ENCODE measurements at regions not wholly inside any gene's neighbourhood (a gene's known extent, or its start where the extent isn't known, plus 50 kb on each side); places are given as distances from the start of the nearest gene placed in this dataset.

- DNase-seq, result no peak
These were observed 399.1 kb downstream of the GXYLT1 start for GRCh38 chr12:41745593-41745992.

- peak; percentile 1 for DNase-seq
These were observed 400.8 kb downstream of the GXYLT1 start for GRCh38 chr12:41743835-41744234.

- DNase-seq, result no peak
These were observed 405.6 kb downstream of the GXYLT1 start for GRCh38 chr12:41739066-41739465.

GRCh38 chr12:41737423-41737822 lies 407.3 kb downstream of the GXYLT1 start:
- no peak for DNase-seq

GRCh38 chr12:41736436-41736835 lies 408.2 kb downstream of the GXYLT1 start:
- DNase-seq, result no peak

- no peak for DNase-seq
These were observed 413.0 kb downstream of the GXYLT1 start for GRCh38 chr12:41731691-41732090.

- DNase-seq, result no peak
These were observed 413.6 kb downstream of the GXYLT1 start for GRCh38 chr12:41731061-41731460.

- DNase-seq, result no peak
These were observed 420.5 kb downstream of the GXYLT1 start for GRCh38 chr12:41724216-41724615.

- DNase-seq, result no peak
These were observed 425.5 kb downstream of the GXYLT1 start for GRCh38 chr12:41719214-41719613.

- DNase-seq, result no peak
These were observed 429.4 kb downstream of the GXYLT1 start for GRCh38 chr12:41715256-41715655.

- peak; percentile 2 for DNase-seq
These were observed 435.0 kb downstream of the GXYLT1 start for GRCh38 chr12:41709463-41710285.

GRCh38 chr12:41709012-41709411 lies 435.7 kb downstream of the GXYLT1 start:
- DNase-seq, result no peak

GRCh38 chr12:41706376-41706775 lies 438.3 kb downstream of the GXYLT1 start:
- no peak for DNase-seq

GRCh38 chr12:41701943-41702601 lies 442.6 kb downstream of the GXYLT1 start:
- no peak for DNase-seq

- DNase-seq, result no peak
These were observed 443.7 kb downstream of the GXYLT1 start for GRCh38 chr12:41700940-41701339.

GRCh38 chr12:41699658-41700057 lies 445.0 kb downstream of the GXYLT1 start:
- no peak for DNase-seq

- no peak for DNase-seq
These were observed 447.5 kb downstream of the GXYLT1 start for GRCh38 chr12:41697161-41697560.

GRCh38 chr12:41684997-41685396 lies 459.7 kb downstream of the GXYLT1 start:
- peak; percentile 33 for DNase-seq

GRCh38 chr12:41683513-41684240 lies 461.0 kb downstream of the GXYLT1 start:
- DNase-seq, result no peak

- no peak for DNase-seq
These were observed 461.7 kb downstream of the GXYLT1 start for GRCh38 chr12:41683023-41683422.

GRCh38 chr12:41681898-41682297 lies 462.8 kb downstream of the GXYLT1 start:
- DNase-seq, result no peak

GRCh38 chr12:41680155-41680554 lies 464.5 kb downstream of the GXYLT1 start:
- DNase-seq, result no peak

GRCh38 chr12:41663598-41664265 lies 475.6 kb downstream of the PDZRN4 start:
- DNase-seq, result peak; percentile 12
